ENCODE measurements at regions not wholly inside any gene's neighbourhood (a gene's known extent, or its start where the extent isn't known, plus 50 kb on each side); places are given as distances from the start of the nearest gene placed in this dataset.
"Not testable (repeated sequence)": the region's sequence is repeated elsewhere in the genome, so short reads cannot be mapped to it uniquely, and the experiment has no call there.

DNA sequence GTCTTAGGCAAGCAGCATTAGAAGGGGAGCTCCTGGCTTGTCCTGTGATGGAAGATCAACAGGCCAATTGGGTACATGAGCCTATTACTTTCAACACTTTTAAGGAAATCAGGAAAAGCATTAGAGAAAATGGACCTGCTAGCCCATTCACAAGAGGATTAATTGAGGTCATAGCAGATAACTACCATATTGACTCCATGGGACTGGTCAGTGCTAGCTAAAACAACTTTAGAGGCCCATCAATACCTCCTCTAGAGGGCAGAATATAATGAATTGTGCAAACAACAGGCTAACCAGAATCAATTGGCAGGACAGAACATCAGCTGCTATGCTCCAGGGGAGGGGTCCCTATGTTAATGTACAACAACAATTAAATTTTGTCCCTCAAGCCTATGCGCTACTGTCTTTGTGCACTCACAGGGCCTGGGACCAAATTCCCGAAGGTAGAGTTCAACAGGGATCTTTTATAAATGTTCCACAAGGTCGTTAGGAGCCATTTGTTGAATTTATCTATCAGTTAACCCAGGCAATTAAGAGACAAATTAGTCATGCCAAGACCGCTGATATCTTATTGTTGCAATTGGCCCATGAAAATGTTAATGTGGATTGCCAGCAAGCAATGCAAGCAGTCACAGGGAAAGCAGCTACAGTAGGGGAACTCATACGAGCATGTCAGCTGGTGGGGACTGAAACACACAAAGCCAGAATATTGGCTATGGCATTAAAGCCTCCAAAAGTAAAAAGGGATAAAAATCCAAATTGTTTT is 106.6 kb upstream of the BTN3A2 start:
- DNase-seq (ENCODE audit: low read depth), result no peak

DNA sequence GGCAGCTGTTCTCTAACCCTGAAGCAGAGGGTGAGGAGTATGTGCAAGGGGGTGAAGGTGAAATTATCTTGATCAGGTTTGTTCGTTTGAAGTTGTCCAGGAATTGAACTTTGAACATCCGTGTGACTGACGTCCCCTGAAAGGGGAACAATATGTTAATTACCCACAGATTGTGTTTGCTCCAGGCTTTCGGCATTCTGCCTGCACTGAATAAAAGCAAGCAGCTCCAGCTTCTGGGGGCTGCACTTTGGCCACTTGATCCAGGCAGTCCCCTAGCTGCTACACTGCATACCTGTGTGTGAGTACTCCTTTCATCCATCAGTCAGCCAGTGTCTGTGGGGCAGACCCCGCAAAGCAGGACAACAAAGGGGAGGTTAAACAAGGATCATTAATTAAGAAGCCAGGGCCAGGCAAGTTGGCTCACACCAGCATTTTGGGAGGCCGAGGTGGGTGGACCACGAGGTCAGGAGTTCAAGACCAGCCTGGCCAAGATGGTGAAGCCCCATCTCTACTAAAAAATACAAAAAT is 104.8 kb upstream of the BTN3A2 start:
- no peak for DNase-seq (ENCODE audit: low read depth)

DNA sequence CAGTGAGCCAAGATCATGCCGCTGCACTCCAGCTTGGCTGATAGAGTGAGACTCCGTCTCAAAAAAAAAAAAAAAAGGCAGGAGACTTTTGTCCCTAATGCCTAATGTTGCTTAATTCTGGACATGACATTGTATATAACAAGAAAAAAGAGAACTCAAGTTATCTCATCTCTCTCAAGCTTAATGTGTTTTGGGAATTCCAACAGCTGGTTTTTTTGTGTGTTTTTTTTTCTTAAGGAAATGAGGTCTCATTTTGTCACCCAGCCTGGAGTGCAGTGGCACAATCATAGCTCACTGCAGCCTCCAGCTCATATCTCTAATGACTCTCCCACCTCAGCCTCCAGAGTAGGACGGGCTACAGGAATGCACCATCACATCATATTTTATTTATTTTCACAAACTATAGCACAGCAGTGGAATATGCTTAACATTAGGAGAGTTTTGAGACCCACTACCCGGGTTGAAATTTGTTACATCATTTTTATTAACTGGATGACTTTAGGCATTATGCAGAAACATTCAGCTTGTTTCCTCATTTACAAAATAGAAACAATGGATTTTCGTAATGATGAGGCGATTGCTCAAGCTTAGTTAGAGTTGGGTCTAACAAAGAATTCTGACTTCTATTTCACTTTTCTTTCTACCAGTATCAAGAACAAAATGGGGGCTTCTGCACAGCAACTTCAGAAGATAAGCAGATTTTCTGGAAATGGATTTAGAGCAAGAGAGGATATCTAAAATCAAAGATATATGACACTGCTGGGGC is 104.1 kb upstream of the BTN3A2 start:
- no peak for DNase-seq (ENCODE audit: low read depth)

DNA sequence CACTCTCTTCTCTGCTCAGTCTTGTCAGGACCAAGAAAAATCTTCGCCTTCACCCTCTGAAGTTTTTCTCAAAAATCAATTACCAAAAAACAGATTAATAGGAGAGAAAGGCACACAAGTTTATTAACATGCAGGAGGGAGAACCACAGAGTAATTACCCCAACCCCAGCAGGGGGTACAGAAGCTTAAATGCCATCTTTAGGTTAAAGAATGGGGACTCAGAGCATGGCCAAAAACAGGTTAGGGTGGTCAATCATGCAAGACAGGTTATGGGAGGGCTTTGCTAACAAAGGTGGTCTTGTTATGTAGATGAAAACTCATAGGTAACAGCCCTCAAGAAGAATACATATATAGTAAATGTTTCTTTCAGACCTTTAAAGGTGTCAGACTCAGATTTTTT is 100.5 kb upstream of the BTN3A2 start:
- no peak for DNase-seq (ENCODE audit: low read depth)

DNA sequence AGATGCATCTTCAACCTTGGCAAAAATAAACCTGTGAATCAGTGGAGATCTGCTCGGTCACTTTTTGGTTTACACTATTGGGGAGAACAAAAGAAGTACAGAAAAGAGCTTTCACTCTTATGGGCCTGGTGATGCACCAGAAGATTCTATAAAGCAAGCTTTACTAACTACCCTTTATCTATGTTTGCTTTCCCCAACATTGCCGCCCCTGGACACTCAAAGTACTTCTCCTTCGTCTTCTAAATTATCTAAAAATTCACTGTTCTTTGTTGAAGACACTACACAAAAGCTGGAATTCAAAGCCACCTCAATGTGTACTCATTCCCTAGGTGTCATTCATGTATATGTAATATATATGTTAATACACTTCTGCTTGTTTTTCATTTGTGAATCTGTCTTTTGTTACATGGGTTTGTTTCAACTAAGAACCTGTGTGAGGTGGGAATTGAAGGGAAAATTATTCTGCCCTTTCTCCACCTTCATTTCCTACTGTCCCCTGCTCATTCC is 97.9 kb upstream of the BTN3A2 start:
- no peak for DNase-seq (ENCODE audit: low read depth)

DNA sequence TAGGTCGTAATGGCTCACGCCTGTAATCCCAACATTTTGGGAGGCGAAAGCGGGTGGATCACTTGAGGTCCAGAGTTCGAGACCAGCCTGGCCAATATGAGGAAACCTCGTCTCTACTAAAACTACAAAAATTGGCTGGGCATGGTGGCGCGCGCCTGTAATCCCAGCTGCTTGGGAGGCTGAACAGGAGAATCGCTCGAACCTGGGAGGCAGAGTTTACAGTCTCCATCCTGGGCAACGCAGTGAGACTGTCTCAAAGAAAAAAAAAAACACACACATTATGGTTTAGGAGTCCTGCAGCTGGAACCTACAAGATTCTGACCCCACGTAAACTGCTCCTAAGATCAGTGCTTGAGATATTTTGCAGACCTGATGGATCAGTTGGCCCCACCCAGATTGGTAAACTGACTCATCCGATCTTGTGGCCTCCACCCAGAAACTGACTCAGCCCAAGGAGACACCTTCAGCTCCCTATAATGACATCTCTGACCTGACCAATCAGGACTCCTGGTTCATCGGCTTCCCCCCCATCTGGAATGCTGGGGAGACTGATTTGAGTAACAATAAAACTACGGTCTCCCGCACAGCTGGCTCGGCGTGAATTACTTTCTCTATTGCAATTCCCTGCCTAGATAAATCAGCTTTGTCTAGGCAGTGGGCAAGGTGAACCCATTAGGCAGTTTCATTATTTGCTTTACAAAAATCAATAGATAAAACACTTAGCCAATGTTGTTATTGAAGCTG is 96.2 kb upstream of the BTN3A2 start:
- no peak for DNase-seq (ENCODE audit: low read depth)

DNA sequence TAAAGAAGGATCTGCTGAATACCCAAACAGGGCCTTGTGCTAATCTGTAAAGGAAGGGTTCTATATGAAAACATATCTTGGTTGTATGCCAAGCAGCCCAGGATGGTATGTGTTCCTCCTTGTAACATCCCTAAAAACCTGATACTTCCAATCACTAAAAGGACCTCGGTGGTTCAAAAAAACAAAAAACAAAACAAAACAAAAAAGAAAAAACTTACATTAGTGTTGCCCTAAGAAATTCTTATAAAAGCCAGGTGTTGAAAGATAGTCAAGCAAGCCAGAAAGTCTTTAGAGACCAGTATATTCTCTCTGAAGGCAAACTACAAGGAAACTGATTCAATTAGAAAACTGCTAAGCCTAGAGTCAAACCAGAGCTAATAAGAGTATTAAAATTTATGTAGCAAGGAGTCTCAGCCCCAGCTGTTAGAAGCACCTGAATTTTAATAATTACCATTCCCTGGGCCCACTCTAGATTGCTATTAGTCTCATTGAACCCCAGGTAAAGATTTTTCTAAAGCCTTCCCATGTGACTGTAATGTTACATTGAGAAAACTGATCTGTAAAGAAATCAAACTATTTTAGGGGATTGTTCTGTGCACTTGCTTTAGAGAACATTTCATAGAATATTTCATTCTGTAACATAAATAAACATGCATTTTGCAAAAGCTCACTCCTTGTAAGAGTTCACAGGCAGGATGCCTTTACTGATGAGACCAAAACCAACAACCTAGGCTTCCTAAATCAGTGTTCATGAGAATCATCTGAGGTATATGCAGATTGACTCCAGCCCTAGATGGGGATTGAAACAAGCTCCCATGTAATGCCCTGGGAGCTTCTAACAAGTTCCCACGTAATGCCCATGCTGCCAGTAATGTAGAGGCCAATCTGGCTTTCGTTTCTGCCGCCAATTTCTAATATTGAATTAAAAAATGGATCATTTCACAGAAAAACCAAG is 95.2 kb upstream of the BTN3A2 start:
- DNase-seq (ENCODE audit: low read depth), result no peak

DNA sequence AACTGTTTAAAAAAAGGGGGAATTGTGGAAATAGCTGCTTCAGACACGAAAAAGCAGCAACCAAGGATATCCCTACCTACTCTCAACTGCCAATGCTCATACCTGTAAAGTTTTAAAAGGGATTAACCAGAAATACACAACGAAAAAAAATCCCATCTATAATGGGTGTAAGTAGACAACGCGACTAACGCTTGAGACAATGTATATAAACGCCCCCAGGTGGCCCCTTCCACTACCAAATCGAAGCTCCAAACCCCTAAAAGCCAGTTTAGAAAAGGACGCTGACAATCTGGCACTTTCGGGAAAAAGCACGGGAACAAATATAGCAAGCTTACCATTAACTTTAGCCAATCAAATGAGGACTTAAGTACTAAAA is 94.5 kb upstream of the BTN3A2 start:
- no peak for DNase-seq (ENCODE audit: low read depth)

DNA sequence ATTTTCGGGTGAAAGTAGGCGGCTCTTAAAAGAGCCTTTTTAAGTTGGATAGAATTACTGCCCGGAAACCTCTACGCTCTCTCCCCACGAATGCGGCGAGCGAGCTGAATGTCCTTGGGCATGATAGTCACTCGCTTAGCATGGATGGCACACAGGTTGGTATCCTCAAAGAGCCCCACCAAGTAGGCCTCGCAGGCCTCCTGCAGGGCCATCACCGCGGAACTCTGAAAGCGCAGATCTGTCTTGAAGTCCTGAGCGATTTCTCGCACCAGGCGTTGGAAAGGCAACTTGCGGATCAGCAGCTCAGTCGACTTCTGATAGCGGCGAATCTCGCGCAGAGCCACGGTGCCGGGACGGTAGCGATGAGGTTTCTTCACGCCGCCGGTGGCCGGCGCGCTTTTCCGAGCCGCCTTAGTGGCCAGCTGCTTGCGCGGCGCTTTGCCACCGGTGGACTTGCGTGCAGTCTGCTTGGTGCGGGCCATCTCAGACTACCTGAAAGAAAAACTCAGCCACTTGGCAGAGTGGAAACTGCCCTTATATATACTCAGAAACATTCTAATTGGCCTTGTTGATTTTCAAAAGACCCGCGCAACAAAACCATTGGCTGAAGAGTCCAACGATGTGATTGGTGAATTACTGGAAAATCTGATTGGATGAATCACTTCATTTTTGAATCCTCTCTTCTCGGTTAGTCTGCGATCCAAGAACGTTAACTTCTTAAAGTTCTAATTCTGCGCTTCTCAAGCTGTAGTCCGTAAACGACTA is 93.9 kb upstream of the BTN3A2 start:
- DNase-seq (ENCODE audit: low read depth), result no peak

DNA sequence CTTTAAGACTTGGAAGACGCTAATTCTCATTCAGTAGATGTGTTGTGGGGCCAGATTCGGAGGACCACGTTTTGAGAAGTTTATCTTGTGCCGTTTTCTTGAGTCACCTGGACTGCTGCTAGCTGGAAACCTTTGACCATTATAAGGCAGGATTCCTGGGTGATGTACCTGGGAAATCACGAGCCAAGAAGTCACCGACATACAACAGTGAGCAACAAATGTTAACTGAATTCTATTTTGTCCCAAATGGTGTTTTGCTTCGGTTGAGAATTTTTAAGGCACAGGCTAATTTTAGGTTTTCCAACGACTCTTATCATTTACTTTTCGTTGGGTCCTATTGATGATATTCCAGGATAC is 93.4 kb upstream of the BTN3A2 start:
- DNase-seq (ENCODE audit: low read depth), result no peak

DNA sequence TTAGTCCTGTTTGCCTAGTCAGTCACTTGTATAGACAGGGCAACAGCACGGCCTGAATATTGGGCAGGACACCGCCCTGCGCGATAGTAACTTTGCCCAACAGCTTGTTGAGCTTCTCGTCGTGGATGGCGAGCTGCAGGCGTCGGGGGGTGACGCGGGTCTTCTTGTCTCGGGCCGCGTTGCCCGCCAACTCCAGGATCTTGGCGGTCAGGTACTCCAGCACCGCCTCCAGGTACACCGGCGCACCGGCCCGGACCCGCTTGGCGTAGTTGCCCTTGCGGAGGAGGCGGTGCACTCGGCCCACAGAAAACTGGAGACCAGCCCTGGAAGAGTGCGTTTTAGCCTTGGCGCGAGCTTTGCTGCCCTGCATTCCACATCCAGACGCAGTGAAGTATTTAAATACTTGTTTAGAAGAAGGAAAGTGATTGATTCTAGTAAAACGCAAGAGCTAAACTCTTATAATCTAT is 92.8 kb upstream of the BTN3A2 start:
- DNase-seq (ENCODE audit: low read depth), result no peak

DNA sequence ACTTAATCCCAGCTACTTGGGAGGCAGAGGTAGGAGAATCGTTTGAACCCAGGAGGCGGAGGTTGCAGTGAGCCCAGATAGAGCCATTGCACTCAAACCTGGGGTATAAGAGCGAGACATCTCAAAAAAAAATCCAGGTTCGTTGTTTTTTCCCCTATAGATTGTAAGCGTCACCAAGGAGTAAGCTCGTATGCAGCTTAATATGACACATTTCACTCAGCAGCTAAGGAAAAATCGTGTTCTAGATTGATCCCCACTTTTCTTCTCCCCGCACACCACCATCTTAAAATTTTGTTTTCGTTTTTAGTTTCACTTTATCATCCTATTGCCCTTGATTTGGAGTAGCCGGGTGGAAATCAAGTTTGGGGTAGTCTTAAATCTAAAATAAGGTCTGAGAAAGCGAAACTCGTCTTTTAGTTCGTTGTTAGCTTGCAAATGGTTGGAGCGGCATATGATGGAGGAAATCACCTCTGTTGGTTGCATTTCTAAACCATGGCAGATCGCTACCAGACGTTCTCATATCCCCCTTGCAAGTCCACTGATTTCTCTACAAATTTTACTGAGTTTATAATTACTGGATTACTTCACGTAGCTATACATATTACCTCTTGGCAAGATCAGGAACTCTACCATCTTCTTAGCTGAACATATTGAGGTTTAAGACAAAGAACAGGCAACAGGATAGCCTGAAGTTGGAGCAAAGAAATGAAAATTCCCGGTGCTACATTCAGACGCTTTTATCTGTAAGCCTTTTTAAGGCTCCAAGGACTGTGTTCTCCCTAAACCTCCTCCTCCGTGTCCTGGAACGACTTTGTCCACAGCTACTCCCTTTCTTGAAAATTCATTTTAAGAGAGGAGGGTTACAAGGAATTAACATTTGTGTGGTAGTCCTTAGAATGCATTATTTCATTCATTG is 91.1 kb upstream of the BTN3A2 start:
- peak; percentile 27 for DNase-seq (ENCODE audit: low read depth)

DNA sequence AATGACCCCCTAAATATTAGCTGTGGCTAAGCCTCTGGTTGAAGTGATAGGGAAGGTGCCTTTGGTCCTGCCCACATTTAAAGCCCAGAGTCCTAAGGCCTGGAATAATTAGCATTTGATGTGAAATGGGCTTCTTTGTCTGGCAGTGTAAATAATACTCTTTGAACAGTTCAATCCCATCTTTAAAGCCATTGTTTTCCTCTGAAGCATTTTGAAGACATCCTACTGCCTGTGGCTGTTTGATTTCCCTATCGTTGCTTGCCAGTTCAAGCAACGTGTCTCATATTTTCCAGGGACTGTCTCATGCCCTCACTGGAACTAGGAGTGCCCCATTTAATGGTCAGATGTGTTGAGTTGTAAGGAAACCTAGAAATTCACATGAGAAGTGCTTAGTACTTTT is 89.3 kb upstream of the BTN3A2 start:
- no peak for DNase-seq (ENCODE audit: low read depth)

DNA sequence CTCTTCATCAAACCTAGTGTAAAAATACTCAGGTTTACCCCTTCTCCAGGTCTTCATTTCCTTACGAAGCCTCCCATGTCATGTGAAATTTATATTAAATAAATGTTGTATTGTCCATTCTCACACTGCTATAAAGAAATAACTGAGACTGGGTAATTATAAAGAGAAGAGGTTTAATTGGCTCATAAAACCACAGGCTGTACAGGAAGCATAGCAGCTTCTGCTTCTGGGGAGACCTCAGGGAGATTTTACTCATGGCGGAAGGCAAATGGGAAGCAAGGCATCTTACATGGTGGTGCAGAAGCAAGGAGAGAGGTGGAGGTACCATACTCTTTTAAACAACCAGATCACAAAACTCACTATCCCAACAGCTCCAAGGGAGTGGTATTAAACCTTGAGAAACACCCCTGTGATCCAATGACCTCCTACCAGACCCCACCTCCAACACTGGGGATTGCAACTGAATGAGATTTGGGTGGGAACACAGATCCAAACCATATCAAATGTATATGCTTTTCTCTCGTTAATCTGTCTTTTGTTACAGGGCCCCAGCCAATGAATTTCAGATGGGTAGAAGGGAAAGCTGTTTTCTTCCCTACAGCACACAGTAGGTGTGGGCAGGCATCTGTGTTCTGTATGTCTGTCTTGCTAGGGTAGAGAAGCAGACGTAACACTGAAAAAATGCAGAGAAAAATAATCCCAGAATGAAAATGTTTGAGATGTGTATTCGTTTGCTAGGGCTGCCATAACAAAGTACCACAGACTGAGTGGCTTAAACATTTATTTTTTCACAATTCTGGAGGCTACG is 88.0 kb upstream of the BTN3A2 start:
- DNase-seq (ENCODE audit: low read depth), result no peak

DNA sequence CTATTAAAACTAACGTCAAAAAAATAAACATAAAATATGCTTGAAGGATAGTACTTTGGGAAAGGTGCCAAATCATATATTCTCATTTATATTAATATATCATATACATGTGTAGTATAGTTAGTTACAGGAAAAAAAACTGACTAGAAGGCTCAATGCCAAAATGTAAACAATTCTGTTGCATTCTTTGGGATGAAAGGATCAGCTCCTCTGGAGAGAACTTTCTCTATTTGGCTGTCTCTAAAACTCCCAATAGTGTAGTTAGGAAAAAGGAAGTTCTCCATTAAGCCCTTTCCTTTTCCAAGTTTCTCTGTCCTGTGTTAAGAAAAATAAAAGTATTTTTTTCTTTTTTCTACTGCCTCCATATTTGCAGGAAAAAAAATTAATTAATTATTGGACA is 86.5 kb upstream of the BTN3A2 start:
- DNase-seq (ENCODE audit: low read depth), result no peak

DNA sequence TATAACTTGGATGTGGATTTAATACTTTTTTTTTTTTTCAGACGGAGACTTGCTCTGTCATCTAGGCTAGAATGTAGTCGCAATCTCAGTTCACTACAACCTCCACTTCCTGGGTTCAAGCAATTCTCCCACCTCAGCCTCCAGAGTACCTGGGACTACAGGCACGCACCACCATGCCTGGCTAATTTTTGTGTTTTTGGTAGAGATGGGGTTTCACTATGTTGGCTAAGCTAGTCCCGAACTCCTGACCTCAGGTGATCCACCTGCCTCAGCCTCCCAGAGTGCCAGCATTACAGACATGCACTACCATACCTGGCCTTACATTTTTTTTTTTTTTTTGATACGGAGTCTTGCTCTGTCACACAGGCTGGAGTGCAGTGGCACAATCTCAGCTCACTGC is 85.6 kb upstream of the BTN3A2 start:
- not testable (repeated sequence) for DNase-seq (ENCODE audit: low read depth)

DNA sequence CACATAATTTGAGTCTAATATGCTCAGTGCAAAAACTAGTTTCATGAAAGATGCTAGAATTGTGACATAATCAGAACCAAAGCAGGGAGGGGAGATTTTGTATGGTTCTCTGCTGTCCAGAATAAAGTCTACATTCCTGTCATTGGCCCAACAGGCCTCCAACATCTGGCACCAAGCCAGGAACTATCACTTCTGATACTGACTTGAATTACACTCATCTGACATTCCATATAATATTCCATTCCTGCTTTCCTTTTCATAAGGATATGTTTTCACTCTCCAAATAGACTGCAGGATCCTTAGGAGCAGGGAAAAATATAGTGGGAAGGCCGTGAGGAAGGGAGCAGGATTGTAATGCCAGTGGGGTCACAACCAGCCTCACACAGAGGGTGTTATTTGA is 84.6 kb upstream of the BTN3A2 start:
- no peak for DNase-seq (ENCODE audit: low read depth)
